Uterus (tissue), 2 donors: ENCODE measurements at regions not wholly inside any gene's neighbourhood (a gene's known extent, or its start where the extent isn't known, plus 50 kb on each side); places are given as distances from the start of the nearest gene placed in this dataset.

Experiments
- CTCF ChIP-seq, 4 experiments: fragments of 200-600 bp in 2 of 4; fragments of 450-650 bp in 2 of 4; sonication (generic) in 2 of 4; IDR thresholded peaks; one replicate each; pipeline ENCODE4 v1.5.1; 2016 to 2019; ENCODE audit warnings: antibody characterized with exemption in 4 of 4, mild to moderate bottlenecking in 2 of 4, moderate library complexity in 1 of 4
- POLR2A ChIP-seq, 2 donors: fragments of 450-650 bp; IDR thresholded peaks; one replicate each; pipeline ENCODE4 v1.6.1; 2016; ENCODE audit warnings: antibody characterized with exemption in 2 of 2, mild to moderate bottlenecking in 1 of 2, moderate library complexity in 1 of 2

GRCh38 chr5:153099328-153099727, 391.1 kb upstream of the GRIA1 start:
- TF ChIP-seq CTCF (IDR thresholded peaks at IDR 0.05) (no peak), POLR2A (IDR thresholded peaks at IDR 0.05) (no peak)
